HepG2 (cell line): ENCODE measurements at regions not wholly inside any gene's neighbourhood (a gene's known extent, or its start where the extent isn't known, plus 50 kb on each side); places are given as distances from the start of the nearest gene placed in this dataset.
A peak's percentile ranks its signal among the peaks of the same experiment; 100 is the strongest.

ENCODE experiments used
- CBX1 ChIP-seq: IDR thresholded peaks from one replicate; pipeline ENCODE4 v1.6.1; 2016; ENCODE audit warnings: antibody characterized with exemption, low read depth
- CCAR2 ChIP-seq: fragments of 200-400 bp; formaldehyde crosslinking; optimal IDR thresholded peaks from 2 replicates; pipeline ENCODE3; 2018; ENCODE audit warnings: low read depth, mild to moderate bottlenecking, low read length, moderate library complexity
- ELF1 ChIP-seq: sonication (generic); formaldehyde crosslinking; IDR thresholded peaks from 2 replicates; pipeline ENCODE4 v1.4.0; 2020; ENCODE audit warnings: missing genetic modification reagents
- FOSL2 ChIP-seq: sonication (generic); formaldehyde crosslinking; IDR thresholded peaks from 2 replicates; pipeline ENCODE4 v1.4.0; 2020; ENCODE audit warnings: missing genetic modification reagents
- FOXO1 ChIP-seq: sonication (generic); formaldehyde crosslinking; IDR thresholded peaks from 2 replicates; pipeline ENCODE4 v1.4.0; 2020; ENCODE audit warnings: missing genetic modification reagents
- HES4 ChIP-seq: sonication (generic); formaldehyde crosslinking; IDR thresholded peaks from 2 replicates; pipeline ENCODE4 v1.9.0; 2021; ENCODE audit warnings: mild to moderate bottlenecking, missing genetic modification reagents, borderline replicate concordance
- MAX ChIP-seq: IDR thresholded peaks from 2 replicates; pipeline ENCODE4 v1.6.1; 2012; ENCODE audit warnings: inconsistent platforms
- MIER2 ChIP-seq: IDR thresholded peaks from 2 replicates; pipeline ENCODE4 v1.6.1; 2016; ENCODE audit warnings: missing biosample characterization, missing genetic modification reagents
- POLR2A ChIP-seq, 2 experiments: IDR thresholded peaks; 2 replicates each; pipeline ENCODE4 v1.6.1; 2011; ENCODE audit warnings: low read depth in 2 of 2, low read length in 2 of 2, mild to moderate bottlenecking in 1 of 2, moderate library complexity in 1 of 2; ENCODE audit not compliant: insufficient read depth in 1 of 2
- THAP11 ChIP-seq: IDR thresholded peaks from 2 replicates; pipeline ENCODE4 v1.6.1; 2016; ENCODE audit warnings: missing biosample characterization, missing genetic modification reagents
- ZNF143 ChIP-seq: sonication (generic); formaldehyde crosslinking; IDR thresholded peaks from 2 replicates; pipeline ENCODE4 v1.4.0; 2020; ENCODE audit warnings: missing genetic modification reagents
- ZNF280B ChIP-seq: sonication (generic); formaldehyde crosslinking; IDR thresholded peaks from 2 replicates; pipeline ENCODE4 v1.5.0; 2020; ENCODE audit warnings: missing genetic modification reagents, mild to moderate bottlenecking, borderline replicate concordance
- ZNF780A ChIP-seq: sonication (generic); formaldehyde crosslinking; IDR thresholded peaks from 2 replicates; pipeline ENCODE4 v1.8.0; 2022; ENCODE audit warnings: mild to moderate bottlenecking, missing genetic modification reagents, moderate library complexity
- ZNF784 ChIP-seq: sonication (generic); formaldehyde crosslinking; IDR thresholded peaks from 2 replicates; pipeline ENCODE4 v1.5.1; 2020; ENCODE audit warnings: missing genetic modification reagents, mild to moderate bottlenecking, borderline replicate concordance
- TF ChIP-seq, protein P1 (sequence below): IDR thresholded peaks from 2 replicates; pipeline ENCODE4 v1.6.1; 2016; ENCODE audit warnings: missing biosample characterization, missing genetic modification reagents, low read depth
- TF ChIP-seq, protein P2 (sequence below): sonication (generic); formaldehyde crosslinking; IDR thresholded peaks from 2 replicates; pipeline ENCODE4 v1.9.0; 2022; ENCODE audit warnings: missing genetic modification reagents, mild to moderate bottlenecking, borderline replicate concordance
- TF ChIP-seq, protein P3 (sequence below): sonication (generic); formaldehyde crosslinking; IDR thresholded peaks from 2 replicates; pipeline ENCODE4 v1.4.0; 2020; ENCODE audit warnings: missing genetic modification reagents
- TF ChIP-seq, protein P4 (sequence below): sonication (generic); formaldehyde crosslinking; IDR thresholded peaks from 2 replicates; pipeline ENCODE4 v1.8.0; 2022; ENCODE audit warnings: mild to moderate bottlenecking, missing genetic modification reagents, borderline replicate concordance

- TF ChIP-seq ZNF280B (CRISPR knock-in tag), result 0 out of 2 replicates have a peak, but pooled peaks have one; percentile 66
- TF ChIP-seq POLR2A (IDR thresholded peaks at IDR 0.05; ENCODE audit: insufficient read depth in 1 of 2, low read depth in 2 of 2, low read length in 2 of 2), result peak in 1 of 2 experiments; percentile 58; a peak in 1 of 4 replicates
- TF ChIP-seq, protein P1, sequence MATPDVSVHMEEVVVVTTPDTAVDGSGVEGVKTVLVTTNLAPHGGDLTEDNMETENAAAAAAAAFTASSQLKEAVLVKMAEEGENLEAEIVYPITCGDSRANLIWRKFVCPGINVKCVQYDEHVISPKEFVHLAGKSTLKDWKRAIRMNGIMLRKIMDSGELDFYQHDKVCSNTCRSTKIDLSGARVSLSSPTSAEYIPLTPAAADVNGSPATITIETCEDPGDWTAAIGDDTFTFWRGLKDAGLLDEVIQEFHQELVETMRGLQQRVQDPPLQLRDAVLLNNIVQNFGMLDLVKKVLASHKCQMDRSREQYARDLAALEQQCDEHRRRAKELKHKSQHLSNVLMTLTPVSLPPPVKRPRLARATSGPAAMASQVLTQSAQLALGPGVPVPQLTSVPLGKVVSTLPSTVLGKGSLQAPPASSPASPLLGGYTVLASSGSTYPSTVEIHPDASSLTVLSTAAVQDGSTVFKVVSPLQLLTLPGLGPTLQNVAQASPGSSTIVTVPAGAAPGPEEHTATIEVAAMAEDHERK (CRISPR knock-in tag), result peak; percentile 88
- TF ChIP-seq ZNF143 (CRISPR knock-in tag), result peak; percentile 95
- 0 out of 2 replicates have a peak, but pooled peaks have one; percentile 41 for TF ChIP-seq ZNF784
- TF ChIP-seq CCAR2, result no peak
- TF ChIP-seq FOXO1 (CRISPR knock-in tag), result peak; percentile 50; the same call in 1 of the 2 replicates
- TF ChIP-seq, protein P2, sequence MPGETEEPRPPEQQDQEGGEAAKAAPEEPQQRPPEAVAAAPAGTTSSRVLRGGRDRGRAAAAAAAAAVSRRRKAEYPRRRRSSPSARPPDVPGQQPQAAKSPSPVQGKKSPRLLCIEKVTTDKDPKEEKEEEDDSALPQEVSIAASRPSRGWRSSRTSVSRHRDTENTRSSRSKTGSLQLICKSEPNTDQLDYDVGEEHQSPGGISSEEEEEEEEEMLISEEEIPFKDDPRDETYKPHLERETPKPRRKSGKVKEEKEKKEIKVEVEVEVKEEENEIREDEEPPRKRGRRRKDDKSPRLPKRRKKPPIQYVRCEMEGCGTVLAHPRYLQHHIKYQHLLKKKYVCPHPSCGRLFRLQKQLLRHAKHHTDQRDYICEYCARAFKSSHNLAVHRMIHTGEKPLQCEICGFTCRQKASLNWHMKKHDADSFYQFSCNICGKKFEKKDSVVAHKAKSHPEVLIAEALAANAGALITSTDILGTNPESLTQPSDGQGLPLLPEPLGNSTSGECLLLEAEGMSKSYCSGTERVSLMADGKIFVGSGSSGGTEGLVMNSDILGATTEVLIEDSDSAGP (CRISPR knock-in tag), result peak; percentile 54; the same call in 1 of the 2 replicates
- peak; percentile 94 for TF ChIP-seq CBX1
- TF ChIP-seq HES4 (CRISPR knock-in tag), result 0 out of 2 replicates have a peak, but pooled peaks have one; percentile 50
- peak; percentile 92 for TF ChIP-seq MIER2 (CRISPR knock-in tag)
- no peak for TF ChIP-seq ZNF780A (CRISPR knock-in tag)
- 0 out of 2 replicates have a peak, but pooled peaks have one; percentile 11 for TF ChIP-seq FOSL2 (CRISPR knock-in tag)
- peak; percentile 83 for TF ChIP-seq MAX
- TF ChIP-seq ELF1, result 0 out of 2 replicates have a peak, but pooled peaks have one; percentile 22
- TF ChIP-seq, protein P3, sequence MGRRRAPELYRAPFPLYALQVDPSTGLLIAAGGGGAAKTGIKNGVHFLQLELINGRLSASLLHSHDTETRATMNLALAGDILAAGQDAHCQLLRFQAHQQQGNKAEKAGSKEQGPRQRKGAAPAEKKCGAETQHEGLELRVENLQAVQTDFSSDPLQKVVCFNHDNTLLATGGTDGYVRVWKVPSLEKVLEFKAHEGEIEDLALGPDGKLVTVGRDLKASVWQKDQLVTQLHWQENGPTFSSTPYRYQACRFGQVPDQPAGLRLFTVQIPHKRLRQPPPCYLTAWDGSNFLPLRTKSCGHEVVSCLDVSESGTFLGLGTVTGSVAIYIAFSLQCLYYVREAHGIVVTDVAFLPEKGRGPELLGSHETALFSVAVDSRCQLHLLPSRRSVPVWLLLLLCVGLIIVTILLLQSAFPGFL (CRISPR knock-in tag), result no peak
- TF ChIP-seq, protein P4, sequence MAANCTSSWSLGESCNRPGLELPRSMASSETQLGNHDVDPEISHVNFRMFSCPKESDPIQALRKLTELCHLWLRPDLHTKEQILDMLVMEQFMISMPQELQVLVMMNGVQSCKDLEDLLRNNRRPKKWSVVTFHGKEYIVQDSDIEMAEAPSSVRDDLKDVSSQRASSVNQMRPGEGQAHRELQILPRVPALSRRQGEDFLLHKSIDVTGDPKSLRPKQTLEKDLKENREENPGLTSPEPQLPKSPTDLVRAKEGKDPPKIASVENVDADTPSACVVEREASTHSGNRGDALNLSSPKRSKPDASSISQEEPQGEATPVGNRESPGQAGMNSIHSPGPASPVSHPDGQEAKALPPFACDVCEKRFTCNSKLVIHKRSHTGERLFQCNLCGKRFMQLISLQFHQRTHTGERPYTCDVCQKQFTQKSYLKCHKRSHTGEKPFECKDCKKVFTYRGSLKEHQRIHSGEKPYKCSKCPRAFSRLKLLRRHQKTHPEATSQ (CRISPR knock-in tag), result no peak
- peak; percentile 99 for TF ChIP-seq THAP11 (CRISPR knock-in tag)
Observed at GRCh38 chr2:2613279-2614199, 282.5 kb upstream of the MYT1L start (continued).
